T47D (cell line): ENCODE measurements at regions not wholly inside any gene's neighbourhood (a gene's known extent, or its start where the extent isn't known, plus 50 kb on each side); places are given as distances from the start of the nearest gene placed in this dataset.
A peak's percentile ranks its signal among the peaks of the same experiment; 100 is the strongest.

Experiments used
- DNase-seq, 2 experiments: peaks; one replicate each; pipeline versions ENCODE4 v3.0.0 to v3.0.0-alpha.2; 2011 to 2012; ENCODE audit warnings: low read depth in 1 of 2, low spot score in 1 of 2
- JUND ChIP-seq: IDR thresholded peaks from 2 replicates; pipeline ENCODE4 v1.6.1; 2012; ENCODE audit warnings: low read depth
- in situ Hi-C: cut with HindIII; loops from 2 replicates; pipeline ENCODE4 v1.10.0; 2016; ENCODE audit warnings: low sequenced_read_pairs, low pct_unique_long_range_greater_than_20kb

- in situ Hi-C loops, result no loop called here
Measured at GRCh38 chr1:104768466-104768865, 1018.8 kb downstream of the AMY1C start.

DNA sequence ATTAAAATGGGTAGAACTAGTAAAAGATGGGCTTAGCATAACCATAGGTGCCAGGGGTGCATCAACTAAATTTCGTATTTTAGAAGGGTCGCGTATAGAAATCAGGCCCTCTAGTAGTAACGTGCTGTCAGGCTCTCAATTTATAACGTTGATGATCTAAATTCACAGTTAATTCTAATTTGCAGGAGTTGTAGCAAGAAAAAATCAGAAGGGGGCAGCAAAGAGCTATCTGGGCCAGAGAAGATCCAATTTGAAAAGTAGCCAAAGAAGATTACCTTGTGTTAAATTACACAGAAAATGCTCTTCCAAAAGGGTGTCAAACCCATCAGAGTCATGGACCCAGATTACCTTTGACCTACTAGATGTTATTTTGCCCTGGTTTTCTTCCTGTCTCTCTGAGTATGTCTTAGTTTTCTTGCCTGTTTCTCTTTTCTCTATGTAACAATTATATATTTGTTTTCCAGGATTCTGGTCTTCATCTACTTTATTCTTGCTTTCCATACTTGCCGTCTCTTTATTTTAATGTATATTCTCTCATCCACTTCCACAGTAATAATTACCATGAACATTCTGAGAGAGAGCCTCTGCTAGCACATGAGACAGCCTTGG, 1030.9 kb downstream of the AMY1C start:
- in situ Hi-C loops, result no loop called here
- peak; percentile 32 to 46 for DNase-seq
- TF ChIP-seq JUND, result no peak

More at GRCh38 chr1:104768466-104768865, 1018.8 kb downstream of the AMY1C start:
- TF ChIP-seq JUND, result no peak
- DNase-seq, result no peak

GRCh38 chr1:104785575-104786187, 1036.0 kb downstream of the AMY1C start:
- in situ Hi-C loops, result no loop called here
- TF ChIP-seq JUND, result no peak
- DNase-seq, result no peak

- in situ Hi-C loops, result no loop called here
- no peak for DNase-seq
- TF ChIP-seq JUND, result no peak
Measured at GRCh38 chr1:104787866-104788510, 1038.3 kb downstream of the AMY1C start.

- in situ Hi-C loops, result no loop called here
- no peak for DNase-seq
- TF ChIP-seq JUND, result no peak
Measured at GRCh38 chr1:104791030-104791429, 1041.3 kb downstream of the AMY1C start.

DNA sequence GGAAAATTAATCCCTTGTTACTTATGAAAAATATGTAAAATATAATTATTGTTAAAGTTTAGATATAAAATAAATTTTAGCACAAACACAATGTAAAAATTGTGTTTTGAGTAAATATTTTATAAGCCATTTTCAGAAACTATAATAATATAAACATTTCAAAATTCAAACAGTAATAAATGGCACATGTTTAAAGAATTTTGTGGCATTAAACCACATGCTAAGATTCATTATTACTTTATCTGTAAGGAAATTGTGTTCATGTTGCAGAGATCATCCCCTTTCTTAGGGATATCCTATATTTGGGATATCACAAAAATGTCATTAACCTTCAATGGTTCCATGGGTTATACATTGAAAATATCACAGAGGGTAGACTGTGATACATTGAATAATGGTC, 1044.3 kb downstream of the AMY1C start:
- in situ Hi-C loops, result no loop called here

GRCh38 chr1:104795931-104796330, 1046.2 kb downstream of the AMY1C start:
- in situ Hi-C loops, result no loop called here
- TF ChIP-seq JUND, result no peak
- DNase-seq, result no peak

More for the DNA sequence above, 1044.3 kb downstream of the AMY1C start:
- TF ChIP-seq JUND, result no peak
- DNase-seq, result no peak

GRCh38 chr1:104797982-104798381, 1048.3 kb downstream of the AMY1C start:
- DNase-seq, result no peak
- no peak for TF ChIP-seq JUND
- in situ Hi-C loops, result no loop called here

GRCh38 chr1:104801344-104801743, 1051.6 kb downstream of the AMY1C start:
- in situ Hi-C loops, result no loop called here
- DNase-seq, result no peak
- TF ChIP-seq JUND, result no peak

DNA sequence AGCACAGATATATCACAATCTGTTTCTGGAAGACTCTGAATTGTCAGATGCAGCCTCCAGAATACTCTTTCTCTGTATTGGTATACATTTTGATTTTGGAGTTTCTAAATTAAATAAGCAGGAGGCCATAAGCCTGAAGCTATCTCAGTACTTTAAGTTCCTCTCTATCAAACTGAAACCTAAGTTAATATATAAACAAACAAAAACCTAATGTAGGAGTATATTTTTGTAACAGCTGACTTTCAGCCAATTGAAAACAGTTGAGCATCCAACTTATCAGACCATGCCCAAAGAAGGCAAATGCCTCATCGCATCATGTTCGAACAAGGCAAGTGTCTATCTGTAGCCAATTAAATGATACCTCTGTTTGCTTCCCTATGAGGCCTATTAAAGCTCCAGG, 1054.4 kb downstream of the AMY1C start:
- in situ Hi-C loops, result no loop called here
- DNase-seq, result no peak
- TF ChIP-seq JUND, result no peak

DNA sequence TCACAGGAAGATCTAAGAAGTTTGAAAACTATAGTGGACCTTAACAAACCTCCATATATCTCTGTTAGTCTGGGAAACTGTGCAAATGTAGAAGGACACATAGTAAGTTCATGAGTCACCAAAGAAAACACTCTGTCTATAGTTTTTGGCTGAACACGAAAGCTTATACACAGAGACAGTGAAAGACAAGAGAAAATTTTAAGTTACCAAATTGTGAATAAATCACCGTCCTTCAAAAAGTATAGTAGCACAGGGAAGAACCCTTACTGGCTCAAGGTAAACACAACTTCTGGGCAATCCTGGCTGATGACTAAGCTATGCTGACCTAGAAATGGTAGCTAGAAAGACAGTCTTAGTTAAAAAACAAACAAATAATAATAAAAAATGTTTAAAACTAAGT, 1057.9 kb downstream of the AMY1C start:
- DNase-seq, result no peak
- no peak for TF ChIP-seq JUND
- in situ Hi-C loops, result no loop called here

- TF ChIP-seq JUND, result no peak
- in situ Hi-C loops, result no loop called here
- no peak for DNase-seq
Measured at GRCh38 chr1:104825401-104825800, 1075.7 kb downstream of the AMY1C start.

DNA sequence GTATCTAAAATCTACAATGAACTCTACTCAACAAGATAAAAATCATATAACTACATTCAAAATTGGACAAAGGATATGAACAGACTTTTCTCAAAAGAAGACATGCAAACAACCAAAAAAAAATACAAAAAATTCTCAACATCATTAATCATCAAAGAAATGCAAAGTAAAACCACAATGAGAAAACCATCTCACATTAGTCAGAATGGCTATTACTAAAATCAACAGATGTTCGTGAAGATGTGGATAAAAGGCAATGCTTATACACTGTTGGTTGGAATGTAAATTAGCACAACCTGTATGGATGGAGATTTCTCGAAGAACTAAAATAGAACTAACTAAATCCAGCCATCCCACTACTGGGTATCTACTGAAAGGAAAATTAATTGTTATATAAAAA, 1080.8 kb downstream of the AMY1C start:
- in situ Hi-C loops, result no loop called here
- DNase-seq, result no peak
- TF ChIP-seq JUND, result no peak
